HG02938 (cell line): ENCODE measurements at regions not wholly inside any gene's neighbourhood (a gene's known extent, or its start where the extent isn't known, plus 50 kb on each side); places are given as distances from the start of the nearest gene placed in this dataset.
"Not testable (repeated sequence)": the region's sequence is repeated elsewhere in the genome, so short reads cannot be mapped to it uniquely, and the experiment has no call there.

Source experiments
- ATAC-seq: cut with Tn5 transposase; IDR thresholded peaks from one replicate; pipeline ENCODE4 v1.9.1; 2021; ENCODE audit warnings: mild to moderate bottlenecking, moderate library complexity; ENCODE audit not compliant: unreplicated experiment

DNA sequence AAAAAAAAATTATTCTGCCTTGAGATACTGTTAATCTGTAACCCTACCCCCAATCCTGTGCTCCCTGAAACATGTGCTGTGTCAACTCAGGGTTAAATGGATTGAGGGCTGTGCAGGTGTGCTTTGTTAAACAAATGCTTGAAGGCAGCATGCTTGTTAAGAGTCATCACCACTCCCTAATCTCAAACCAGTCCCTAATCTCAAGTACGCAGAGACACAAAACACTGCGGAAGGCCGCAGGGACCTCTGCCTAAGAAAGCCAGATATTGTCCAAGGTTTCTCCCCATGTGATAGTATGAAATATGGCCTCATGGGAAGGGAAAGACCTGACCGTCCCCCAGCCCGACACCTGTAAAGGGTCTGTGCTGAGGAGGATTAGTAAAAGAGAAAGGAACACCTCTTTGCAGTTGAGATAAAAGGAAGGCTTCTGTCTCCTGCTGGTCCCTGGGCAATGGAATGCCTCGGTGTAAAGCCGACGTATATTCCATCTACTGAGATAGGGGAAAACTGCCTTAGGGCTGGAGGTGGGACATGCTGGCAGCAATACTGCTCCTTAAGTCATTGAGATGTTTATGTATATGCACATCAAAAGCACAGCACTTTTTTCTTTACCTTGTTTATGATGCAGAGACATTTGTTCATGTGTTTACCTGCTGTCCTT, 402.6 kb downstream of the TBC1D32 start:
- not testable (repeated sequence) for ATAC-seq

DNA sequence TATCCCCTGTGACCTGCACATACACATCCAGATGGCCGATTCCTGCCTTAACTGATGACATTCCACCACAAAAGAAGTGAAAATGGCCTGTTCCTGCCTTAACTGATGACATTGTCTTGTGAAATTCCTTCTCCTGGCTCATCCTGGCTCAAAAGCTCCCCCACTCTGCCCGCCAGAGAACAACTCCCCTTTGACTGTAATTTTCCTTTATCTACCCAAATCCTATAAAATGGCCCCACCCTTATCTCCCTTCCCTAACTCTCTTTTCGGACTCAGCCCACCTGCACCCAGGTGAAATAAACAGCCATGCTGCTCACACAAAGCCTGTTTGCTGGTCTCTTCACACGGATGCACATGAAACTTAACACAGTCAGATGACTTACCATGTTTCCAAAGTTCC, 403.8 kb downstream of the TBC1D32 start:
- ATAC-seq, result not testable (repeated sequence)

DNA sequence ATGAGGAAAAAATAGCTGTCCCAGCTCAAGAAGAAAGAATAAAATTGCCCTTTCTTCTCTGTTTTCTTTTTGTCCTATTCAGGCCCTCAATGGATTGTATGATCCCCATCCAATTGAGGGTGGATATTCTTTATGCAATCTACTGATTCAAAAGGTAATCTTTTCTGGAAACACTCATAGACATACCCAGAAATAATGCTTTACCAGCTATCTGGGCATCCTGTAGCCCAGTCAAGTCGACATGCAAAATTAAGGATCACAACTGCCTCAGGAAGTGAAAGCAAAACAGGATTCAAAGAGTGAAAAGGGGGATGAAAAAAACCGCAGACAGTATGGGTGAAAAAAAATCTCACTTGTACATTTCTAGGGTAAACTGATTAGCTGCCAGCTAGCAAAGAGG, 410.1 kb downstream of the TBC1D32 start:
- ATAC-seq, result no peak

DNA sequence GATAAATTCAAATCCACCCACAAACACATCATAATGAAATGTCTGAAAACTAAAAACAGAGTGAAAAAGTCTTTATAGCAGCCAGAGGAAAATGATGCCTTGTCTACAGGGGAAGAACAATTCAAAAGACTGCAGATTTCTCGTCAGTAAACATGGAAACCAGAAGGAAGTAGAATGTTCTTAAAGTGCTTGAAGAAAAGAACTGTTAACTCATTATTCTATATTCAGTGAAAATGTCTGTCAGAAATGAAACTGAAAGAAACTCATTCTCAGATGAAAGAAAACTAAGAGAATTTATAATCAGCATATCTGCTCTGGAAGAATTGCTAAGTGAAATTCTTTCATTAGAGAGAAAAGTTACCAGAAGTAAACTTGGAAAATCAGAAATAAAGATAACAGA, 416.1 kb downstream of the TBC1D32 start:
- ATAC-seq, result peak; percentile 55

DNA sequence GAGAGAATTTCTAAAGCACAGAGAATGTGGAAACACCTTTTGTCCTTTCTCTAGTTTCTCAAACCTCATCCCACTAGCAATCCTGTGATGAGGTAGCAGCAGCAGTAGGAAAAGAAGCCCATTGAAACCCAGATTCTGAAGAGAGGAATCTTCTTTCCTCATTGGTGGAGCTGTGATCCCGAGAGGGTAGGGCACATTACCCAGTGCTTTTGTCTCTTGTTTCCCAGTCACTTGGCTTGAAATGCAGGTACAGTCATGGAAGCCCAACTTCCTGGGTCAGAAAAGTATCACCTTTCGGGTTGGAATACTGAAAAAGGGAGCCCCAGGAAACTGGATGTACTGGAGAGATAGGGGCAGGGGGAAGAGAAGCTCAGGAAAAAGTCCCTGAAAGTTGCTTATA, 417.4 kb downstream of the TBC1D32 start:
- no peak for ATAC-seq

DNA sequence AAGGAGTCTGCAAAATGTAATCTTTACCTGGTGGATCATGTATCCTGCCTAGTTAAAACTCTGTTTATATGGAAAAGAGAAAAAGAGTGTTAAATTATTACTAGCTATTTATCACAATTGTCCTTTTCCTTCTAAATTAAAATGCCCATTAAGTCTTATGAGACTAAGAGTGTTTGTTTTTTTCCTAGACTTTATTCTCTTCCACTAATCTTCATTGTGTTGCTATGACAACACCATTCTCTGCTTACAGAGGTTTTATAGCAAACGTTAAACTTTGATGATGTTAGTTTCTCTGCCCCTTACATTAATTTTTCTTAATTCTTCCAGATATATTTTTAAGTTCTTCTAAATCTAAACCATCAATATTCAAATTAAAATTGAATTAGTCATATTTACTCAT, 420.8 kb downstream of the TBC1D32 start:
- ATAC-seq, result no peak

DNA sequence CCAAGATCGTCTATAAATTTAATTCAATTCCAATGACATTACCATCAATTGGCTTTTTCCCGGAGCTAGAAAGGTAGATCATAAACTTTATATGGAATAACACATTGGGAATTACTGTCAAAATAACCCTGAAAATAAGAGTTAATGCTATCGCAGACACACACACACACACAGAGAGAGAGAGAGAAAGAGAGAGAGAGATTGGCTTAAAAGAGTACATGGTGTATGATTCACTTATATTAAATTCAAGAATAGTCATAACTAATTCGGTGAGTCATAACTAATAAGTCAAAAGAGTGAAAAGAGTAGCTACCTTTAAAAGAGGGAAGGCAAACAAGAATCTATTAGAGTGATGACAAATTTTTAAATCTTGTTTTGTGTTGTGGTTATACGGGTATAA, 425.5 kb downstream of the TBC1D32 start:
- ATAC-seq, result no peak

DNA sequence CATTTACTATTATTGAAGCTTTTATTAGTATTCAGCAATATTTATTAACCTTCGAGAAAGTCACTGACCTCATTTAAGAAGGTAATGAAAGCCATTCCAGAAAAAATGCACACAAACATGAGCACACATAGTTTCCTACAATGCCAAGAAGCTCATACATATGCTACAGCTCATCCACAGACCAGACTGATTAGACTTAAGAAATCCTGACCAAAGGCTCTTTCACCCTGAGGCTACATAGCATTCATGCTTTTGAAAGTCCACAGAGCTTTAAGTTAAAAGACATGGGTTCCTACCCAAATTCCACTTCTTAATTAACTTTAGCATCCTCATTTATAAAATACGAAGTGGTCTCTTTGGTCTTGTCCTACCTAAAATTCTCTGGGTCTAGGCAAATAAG, 430.4 kb downstream of the TBC1D32 start:
- ATAC-seq, result no peak

DNA sequence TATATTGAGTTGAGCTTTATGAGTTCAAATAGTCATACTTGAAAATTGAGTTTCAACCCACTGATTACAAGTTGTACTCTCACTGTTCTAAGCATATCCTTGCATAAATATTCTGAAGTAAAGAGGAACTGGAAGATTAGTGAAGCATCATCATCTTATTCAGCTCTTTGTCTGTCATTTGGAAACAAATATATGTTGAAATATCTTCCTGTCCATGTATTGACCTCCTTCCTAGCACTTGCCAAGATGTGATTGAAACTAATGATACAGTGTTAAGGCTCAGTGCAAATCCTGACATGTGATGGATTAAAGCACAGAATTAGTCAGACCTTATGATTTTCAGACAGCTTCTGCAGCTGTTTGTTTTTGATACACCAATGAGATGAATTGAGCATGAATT, 434.3 kb downstream of the TBC1D32 start:
- no peak for ATAC-seq

DNA sequence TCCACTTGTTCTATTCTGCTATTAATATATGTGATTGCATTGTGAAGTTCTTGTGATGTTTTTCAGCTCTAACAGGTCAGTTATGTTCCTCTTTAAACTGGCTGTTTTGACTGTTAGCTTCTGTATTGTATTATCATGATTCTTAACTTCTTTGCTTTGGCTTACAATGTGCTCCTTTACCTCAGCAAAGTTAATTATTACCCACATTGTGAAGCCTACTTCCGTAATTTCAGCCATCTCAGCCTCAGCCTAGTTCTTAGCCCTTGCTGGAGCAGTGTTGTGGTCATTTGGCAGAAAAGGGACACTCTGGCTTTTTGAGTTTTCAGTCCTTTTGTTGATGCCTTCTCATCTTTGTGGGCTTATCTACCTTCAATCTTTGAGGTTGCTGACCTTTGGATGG, 440.2 kb downstream of the TBC1D32 start:
- peak; percentile 97 for ATAC-seq

DNA sequence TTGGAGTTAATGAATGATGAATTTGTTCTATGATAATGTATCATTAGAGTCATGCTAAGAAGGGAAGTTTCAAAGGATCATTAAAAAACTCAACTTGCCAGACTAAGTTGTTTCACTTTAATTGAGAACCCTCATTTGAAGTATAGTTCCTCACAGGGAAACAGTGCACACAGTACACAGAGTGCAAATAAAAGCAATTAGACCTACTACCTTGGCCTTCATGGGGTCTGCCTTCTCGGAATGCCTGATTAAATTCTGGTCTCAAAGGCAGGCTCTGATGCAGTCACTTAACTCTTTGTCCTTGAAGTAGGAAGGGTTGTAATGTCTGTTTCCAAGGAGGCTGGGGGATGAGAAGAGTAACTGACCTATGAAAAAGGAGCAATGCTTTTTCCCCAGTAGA, 457.3 kb downstream of the TBC1D32 start:
- ATAC-seq, result no peak

DNA sequence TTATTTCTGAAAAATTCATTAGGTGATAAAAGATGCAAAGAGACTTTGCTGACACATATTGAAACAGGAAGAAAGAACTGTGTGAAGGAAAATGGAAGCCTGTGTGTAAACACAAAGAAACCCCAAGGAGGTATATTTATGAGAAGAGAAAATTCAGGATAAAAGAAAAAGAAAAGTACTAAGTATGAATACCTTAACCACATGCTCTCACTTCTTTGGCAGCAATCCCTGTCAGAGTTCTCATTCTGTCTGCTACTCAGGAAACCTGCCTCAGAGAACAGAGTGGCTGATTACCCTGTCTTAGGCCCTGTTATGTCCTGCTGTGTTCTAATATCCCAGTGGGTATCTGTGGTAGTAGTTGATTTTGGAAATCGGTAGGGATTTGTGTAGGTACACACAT, 457.9 kb downstream of the TBC1D32 start:
- peak; percentile 68 for ATAC-seq

DNA sequence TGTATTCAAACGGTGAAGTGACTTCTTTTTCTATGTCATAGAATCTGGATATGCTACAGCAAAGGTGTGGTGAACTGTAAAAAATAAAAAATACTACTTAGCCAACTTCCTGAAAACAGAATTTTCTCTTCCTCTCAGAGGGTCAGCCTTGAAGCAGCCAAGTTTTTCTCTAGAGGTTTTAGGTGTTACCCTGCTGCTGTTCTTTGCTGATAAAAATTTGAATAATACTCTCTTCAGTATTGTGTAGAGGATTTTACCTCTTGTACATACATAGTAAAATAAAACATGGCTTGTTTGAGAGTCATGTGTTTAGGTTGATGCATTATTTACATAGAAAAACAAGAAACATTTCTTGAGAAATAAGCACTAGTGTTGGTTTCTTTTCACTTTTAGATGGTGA, 458.4 kb downstream of the TBC1D32 start:
- peak; percentile 33 for ATAC-seq

DNA sequence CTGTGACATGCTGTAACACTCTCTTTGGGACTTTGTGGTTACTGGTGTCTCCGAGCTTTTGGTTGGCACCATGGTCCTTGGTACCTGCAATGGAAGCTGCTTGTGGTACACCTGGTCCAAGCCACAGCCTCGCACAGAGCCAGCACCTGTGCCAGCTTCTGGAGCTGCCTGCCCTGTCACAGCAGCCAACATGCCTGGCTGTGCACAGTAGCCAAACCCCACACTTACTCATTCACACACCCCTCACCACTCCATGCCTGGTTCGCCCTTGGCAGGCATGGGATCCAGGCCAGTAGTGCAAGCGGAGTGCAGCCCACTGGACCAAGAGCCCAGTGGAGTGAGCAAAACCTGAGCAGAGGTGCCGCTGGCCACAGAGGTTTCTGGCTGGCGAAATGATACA, 459.9 kb downstream of the TBC1D32 start:
- no peak for ATAC-seq

DNA sequence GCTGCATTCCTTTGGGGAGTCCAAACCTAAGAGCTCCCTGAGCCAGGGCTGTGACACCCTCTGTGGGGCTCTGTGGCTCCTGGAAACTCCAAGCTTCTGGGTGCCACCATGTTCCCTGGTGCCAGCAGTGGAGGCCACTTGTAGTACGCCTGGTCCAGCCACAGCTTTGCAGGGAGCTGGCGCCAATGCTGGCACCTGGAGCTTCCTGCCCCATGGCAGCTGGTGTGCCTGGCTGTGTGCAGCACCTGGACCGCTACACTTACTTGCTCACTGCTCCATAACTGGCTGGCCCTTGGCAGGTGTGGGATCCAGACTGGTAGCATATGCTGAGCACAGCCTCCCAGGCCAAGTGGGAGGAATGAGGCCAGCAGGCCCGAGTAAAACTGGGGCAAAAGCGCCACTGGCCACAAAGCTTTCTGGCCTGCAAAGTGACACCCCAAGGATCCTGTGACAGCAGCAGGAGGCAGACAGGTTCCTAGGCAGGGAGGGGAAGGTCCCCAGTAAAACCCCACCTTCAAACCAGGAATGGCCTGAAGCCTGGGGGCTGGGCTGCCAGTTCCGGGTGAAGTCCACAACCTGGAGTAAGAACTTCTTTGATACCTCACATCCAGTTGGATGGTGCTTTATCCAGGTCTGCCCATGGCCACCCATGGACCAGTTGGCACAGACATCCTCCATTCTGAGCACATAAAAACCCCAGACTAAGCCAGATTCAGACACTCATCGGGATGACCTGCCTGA, 461.0 kb downstream of the TBC1D32 start:
- ATAC-seq, result no peak

DNA sequence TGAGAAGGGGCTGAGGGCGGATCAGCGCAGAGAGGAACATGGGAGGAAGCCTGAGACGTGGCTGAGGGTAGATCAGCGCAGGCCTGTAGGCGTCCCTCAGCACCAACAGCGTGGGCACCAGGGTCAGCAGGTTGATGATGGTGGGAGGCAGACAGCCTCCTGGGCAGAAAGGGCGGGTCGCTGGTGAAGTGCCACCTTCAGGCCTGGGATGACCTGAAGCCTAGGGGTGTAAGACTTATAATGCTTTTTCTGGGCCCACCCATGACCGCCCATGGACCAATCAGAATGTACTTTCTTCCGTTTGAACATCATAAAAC, 462.1 kb downstream of the TBC1D32 start:
- ATAC-seq, result no peak

DNA sequence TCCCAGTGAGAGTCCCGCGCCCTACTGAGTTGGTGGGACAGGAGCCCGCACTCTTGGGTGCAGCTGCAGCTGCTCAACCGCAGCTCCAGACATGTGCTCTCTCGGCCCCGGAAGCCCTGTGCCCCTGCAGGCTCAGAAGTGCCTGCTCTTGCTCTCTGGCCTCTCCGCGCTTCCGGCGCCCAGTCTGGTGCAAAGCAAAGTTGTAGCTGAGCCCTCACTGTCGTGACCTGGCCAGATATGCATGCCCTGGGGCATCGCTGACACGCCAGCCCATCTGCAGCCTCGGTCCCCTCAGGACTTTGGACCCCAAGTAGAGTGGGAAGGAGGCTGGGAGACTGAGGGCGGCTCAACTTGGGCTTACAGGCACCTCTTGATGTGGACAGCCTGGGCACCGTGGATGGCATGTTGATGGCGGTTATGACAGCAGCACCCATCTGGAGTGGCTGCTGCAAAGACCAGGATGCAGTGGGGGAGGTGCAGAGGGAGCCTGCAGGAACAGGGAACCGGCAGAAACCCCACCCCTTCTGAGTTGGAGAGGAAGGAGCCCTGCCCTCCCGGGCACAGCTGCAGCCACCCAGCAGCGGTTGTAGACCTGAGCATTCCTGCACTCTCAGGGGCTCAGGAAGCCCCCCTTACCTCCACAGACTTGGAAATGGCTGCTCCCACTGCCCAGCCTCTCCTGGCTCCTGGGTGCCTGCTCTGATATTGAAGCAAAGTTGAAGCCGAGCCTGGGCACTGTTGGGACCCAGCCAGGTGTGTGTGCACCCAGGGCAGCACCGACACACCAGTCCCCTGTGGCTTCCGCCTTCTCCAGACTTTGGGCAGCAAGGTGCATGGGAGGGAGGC, 462.6 kb downstream of the TBC1D32 start:
- ATAC-seq, result no peak

DNA sequence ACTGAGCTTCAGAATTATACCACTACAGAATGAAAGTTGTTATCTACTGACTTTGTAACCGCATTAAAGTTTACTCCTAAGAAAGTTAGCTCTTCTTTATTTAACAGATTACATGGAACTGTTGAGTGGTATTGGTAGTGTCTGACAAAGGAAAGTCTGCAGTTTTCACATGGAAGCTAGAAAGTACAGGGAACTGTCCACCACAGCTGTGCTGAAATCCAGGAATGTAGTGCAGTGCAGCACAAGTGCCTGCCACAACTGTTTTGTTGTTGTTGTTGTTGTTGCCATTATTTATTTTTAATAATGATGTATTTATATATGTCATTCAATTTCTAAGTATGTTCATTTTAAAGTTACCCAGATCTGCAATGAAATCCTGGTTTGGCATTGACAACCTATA, 464.9 kb downstream of the TBC1D32 start:
- no peak for ATAC-seq

DNA sequence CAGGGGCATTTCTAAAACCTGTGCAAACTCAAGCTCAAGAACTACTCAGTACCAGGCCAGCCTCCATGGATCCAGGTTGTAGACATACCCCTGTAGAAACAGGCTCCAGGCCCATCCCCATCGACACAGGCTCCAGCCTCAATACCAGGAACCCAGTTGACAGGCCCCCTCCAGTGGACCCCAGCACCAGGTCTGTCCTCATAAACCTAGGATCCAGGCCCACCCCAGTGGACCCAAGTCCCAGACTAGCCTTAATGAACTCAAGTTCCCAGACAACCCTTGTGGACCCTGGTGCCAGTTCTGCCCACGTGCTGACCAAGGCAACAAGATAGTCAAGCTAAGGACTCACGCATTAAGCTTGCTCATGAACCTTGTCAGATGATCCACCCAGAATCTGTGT, 476.9 kb downstream of the TBC1D32 start:
- ATAC-seq, result no peak

DNA sequence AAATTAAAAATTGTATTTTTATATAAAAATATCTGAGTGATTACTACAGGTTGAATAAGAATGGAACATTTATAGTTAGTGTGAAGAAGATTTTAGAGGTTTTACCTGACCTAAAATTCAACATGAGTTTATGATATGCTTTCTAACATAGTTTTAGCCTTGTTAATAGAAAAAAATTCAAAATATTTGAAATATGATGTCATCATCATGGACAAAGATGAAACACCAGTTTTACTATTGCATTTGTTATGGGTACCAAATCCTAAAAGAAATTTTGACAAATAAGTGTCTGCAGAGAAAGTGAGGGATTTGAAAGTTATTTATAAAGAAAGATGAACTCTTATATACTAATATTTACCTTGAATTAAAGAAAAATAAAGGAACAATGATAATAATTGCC, 479.7 kb downstream of the TBC1D32 start:
- no peak for ATAC-seq

DNA sequence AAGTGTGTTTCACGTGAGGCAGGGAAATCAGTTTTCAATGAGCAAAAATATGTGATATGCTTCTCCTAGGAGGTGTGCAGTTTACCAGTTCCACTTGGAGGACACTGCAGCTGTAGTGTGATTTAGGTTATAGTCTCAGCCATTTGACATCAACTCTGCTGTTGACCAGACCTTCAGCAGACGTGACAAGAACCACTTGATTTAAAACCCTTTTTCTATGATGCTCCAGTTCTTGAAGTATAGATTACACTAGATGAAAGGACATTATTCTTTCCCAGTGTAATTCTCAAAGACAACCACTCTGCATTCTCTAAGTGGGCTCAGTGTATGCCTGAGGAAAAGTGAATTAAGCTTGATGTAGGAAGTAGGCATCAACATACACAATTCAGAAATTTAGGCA, 480.8 kb downstream of the TBC1D32 start:
- ATAC-seq, result no peak

DNA sequence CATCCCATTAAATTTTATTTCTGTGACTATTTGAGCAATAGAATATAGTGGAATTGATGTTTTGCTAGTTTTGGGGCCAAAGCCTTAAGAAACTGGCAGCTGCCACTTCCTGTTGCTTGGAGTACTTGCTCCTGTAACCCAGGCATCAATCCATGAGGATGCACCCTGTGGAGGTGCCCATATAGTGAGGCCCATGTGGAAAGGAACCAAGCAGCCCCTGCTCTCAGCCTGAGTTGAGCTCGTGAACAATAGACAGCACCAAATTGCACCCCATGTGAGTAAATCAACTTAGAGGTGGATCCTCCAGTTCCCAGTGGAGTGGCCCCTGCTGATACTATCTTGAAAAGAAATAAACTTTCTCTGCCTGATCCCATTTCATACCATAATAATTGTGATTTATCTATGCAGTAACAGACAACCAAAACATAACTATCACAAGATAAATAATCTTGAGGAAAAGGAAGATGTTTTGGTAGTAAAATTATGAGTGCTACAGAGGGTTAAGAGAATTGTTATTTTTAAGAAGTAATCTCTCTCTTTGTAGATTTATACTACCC, 481.9 kb downstream of the TBC1D32 start:
- no peak for ATAC-seq
